ENCODE measurements at regions not wholly inside any gene's neighbourhood (a gene's known extent, or its start where the extent isn't known, plus 50 kb on each side); places are given as distances from the start of the nearest gene placed in this dataset.
"Not testable (repeated sequence)": the region's sequence is repeated elsewhere in the genome, so short reads cannot be mapped to it uniquely, and the experiment has no call there.

- no peak overlapping the region for H3K4me3 ChIP-seq (ENCODE audit: low read depth, low read length)
- DNase-seq (ENCODE audit: low read depth), result no peak
- no peak for TF ChIP-seq CTCF (IDR thresholded peaks at IDR 0.05; ENCODE audit: insufficient read depth, low read depth, low read length, missing control alignments)
These were observed 199.8 kb downstream of the RPL10L start for GRCh38 chr14:46451800-46452199.

GRCh38 chr14:46444666-46445065 lies 206.9 kb downstream of the RPL10L start:
- TF ChIP-seq CTCF (IDR thresholded peaks at IDR 0.05; ENCODE audit: insufficient read depth, low read depth, low read length, missing control alignments), result no peak
- no peak overlapping the region for H3K4me3 ChIP-seq (ENCODE audit: low read depth, low read length)
- no peak for DNase-seq (ENCODE audit: low read depth)

GRCh38 chr14:46433381-46433780 lies 218.2 kb downstream of the RPL10L start:
- no peak overlapping the region for H3K4me3 ChIP-seq (ENCODE audit: low read depth, low read length)
- no peak for DNase-seq (ENCODE audit: low read depth)
- TF ChIP-seq CTCF (IDR thresholded peaks at IDR 0.05; ENCODE audit: insufficient read depth, low read depth, low read length, missing control alignments), result no peak

- TF ChIP-seq CTCF (IDR thresholded peaks at IDR 0.05; ENCODE audit: insufficient read depth, low read depth, low read length, missing control alignments), result no peak
- H3K4me3 ChIP-seq (ENCODE audit: low read depth, low read length), result no peak overlapping the region
- DNase-seq (ENCODE audit: low read depth), result no peak
These were observed 219.1 kb downstream of the RPL10L start for GRCh38 chr14:46432516-46432915.

GRCh38 chr14:46417066-46417465 lies 234.5 kb downstream of the RPL10L start:
- DNase-seq (ENCODE audit: low read depth), result no peak
- H3K4me3 ChIP-seq (ENCODE audit: low read depth, low read length), result no peak overlapping the region
- TF ChIP-seq CTCF (IDR thresholded peaks at IDR 0.05; ENCODE audit: insufficient read depth, low read depth, low read length, missing control alignments), result no peak

GRCh38 chr14:46404865-46405811 lies 246.4 kb downstream of the RPL10L start:
- no peak for DNase-seq (ENCODE audit: low read depth)
- TF ChIP-seq CTCF (IDR thresholded peaks at IDR 0.05; ENCODE audit: insufficient read depth, low read depth, low read length, missing control alignments), result no peak
- H3K4me3 ChIP-seq (ENCODE audit: low read depth, low read length), result no peak overlapping the region

GRCh38 chr14:46402001-46402690 lies 249.4 kb downstream of the RPL10L start:
- not testable (repeated sequence) for DNase-seq (ENCODE audit: low read depth); H3K4me3 ChIP-seq (ENCODE audit: low read depth, low read length)

Data from GM12865 (cell line).